GM12873 (cell line): ENCODE measurements at regions not wholly inside any gene's neighbourhood (a gene's known extent, or its start where the extent isn't known, plus 50 kb on each side); places are given as distances from the start of the nearest gene placed in this dataset.

ENCODE experiments used
- TF ChIP-seq, protein P1 (sequence below): IDR thresholded peaks from 2 replicates; pipeline ENCODE4 v1.5.1; 2012; ENCODE audit warnings: low read depth, mild to moderate bottlenecking, moderate library complexity, low read length, control low read depth; ENCODE audit not compliant: insufficient read depth; ENCODE audit errors: missing control alignments

DNA sequence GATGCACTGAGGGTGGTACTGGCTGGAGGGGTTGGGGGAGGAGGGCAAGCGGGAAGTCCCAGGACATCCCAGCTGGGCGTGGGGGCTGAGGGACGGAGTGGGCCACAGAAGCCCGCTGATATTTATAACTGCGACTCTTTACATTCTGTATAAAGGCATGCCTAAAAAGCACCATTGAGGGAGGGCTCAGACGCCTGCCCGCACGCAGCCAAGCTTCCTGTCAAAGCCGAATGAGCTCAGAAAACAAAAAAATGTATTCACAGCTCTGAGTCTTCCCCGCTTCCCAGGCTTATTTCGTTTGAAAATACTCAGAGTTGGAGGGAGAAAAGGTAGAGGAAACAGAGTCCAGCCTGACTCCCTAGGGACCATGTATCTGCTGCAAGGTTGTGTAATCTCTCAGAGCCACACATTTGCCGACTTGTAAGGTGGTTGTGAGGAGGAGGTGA is 170.1 kb upstream of the HAAO start:
- TF ChIP-seq, protein P1, sequence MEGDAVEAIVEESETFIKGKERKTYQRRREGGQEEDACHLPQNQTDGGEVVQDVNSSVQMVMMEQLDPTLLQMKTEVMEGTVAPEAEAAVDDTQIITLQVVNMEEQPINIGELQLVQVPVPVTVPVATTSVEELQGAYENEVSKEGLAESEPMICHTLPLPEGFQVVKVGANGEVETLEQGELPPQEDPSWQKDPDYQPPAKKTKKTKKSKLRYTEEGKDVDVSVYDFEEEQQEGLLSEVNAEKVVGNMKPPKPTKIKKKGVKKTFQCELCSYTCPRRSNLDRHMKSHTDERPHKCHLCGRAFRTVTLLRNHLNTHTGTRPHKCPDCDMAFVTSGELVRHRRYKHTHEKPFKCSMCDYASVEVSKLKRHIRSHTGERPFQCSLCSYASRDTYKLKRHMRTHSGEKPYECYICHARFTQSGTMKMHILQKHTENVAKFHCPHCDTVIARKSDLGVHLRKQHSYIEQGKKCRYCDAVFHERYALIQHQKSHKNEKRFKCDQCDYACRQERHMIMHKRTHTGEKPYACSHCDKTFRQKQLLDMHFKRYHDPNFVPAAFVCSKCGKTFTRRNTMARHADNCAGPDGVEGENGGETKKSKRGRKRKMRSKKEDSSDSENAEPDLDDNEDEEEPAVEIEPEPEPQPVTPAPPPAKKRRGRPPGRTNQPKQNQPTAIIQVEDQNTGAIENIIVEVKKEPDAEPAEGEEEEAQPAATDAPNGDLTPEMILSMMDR, result no peak

DNA sequence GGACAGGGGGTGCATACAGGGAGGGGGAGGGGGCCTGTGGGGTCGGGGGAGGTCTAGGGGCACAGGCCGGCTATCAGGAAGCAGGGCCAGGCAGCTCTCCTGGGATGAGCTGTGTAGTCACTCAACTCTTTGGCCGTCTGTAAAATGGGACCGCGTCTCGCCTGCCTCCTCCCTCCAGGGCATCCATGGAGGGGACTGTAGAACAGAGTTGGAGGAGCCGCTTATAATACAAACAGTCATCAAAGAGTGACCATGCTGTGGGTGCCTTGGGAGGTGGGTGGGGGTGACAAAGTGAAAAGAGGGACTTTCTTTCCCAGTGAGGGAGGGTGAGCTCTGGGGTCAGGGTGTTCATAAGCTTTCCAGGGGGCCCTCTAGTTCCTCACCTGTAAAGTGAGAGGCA is 169.6 kb upstream of the HAAO start:
- TF ChIP-seq, protein P1, result no peak

DNA sequence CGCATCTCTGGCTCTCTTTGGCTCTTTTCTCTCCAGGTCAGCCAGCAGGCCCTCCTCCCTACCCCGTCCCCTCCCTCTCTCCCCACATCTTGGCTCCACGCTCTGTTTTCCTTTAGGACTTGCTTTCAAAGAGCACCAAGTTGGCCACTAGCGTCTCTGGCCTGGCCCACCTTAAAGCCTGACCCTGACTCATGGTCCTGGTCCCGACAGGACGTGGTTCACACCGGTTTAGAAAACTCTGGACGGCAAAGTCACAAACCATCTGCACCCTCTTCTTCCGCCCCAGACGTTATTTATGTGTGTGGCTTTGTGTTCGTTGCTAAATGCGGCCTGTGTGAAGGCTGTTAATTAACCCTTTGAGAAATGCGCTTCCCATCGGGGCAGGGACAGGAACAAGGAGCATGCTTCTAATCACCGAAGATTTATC is 169.0 kb upstream of the HAAO start:
- TF ChIP-seq, protein P1, result no peak

DNA sequence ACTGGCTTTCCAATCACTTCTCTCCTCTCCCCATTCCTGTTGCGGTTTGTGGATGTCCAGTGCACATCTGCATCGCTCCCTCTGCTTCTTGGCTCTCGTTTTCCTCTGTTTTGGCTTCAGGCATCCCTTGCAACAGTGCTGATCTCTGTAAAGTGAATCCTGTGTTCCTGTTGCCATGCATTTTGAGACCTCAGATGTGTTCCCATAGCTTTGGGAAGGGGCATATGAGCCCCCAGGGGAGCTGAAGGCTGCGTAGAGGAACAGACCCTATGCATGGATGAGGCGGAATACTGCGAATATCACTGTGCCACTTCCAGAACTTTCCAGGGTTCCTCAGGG is 168.4 kb upstream of the HAAO start:
- TF ChIP-seq, protein P1, result no peak

DNA sequence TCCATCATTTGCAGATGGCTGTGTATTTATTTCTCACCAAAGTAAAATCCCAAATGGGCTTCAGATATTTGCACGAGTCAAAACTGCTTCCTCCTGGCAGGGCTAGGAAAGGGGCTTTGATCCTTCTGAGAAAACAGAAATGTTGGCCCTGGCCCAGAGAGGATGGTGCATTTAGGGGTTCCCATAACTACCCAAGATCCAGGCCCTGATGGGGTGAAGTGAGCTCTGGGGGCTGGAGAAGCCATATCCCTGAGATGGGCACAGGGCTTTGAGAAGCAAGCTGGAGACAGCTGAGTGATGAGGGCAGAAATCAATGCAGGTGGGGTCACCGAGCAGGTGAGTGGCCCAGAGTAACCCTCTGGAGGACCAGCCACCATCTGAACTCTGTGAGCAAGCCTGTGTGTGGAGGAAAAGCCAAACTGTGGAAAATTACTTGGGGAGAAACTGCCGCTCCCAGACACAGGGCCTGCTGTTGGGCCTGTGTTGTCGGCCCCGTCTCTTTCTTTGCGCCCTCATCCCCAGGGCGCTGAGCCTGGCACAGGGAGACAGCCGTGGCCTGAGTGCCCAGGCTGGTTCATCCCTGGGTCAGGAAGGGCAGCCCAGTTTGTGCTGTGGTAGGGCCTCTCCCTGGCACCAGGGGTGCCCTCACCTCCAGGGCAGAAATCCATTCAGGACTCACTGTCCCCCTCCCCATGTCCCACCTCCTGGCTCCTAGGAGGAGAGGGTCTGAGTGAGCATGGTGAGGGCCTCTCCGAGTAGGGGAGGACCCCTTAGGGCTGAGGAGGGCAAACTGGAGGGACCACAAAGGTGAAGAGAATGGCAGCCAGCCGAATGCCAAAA is 167.8 kb upstream of the HAAO start:
- TF ChIP-seq, protein P1, result no peak

DNA sequence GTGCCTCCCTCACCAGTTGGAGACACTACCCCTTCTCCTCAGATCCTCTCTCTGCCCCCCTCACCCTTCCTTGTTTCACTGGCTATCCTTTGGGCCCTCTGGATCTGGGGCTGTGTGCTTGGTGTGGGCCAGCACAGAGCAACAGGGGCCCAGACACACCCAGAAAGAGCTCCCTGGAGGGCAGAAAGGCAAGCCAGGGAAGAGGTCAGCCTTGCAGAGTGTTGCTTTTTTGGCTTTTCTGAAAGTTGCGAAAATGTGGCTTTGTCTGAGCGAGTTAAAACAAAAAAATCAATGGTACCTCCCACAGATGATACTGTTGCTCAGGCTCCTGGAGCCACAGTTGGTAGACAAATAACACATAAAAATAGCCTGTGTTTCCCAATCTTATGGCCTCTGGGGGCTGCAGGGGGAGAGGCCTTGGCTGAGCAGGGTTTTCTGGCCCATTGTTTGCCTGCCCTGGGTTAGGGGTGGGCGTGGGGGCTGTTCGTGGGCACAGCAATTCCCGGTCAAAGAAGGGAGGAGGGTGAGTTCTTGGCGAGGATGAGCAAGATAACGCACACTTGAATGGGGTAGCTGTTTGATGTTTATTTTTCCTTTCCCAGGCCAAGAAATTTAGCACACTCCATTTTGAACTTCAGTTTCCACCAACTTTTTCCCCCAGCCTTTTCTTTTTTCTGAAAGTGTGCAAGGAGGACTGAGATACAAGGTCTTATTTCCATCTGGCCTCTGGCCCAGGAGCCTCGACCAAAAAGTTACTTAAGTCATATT is 167.0 kb upstream of the HAAO start:
- TF ChIP-seq, protein P1, result no peak

DNA sequence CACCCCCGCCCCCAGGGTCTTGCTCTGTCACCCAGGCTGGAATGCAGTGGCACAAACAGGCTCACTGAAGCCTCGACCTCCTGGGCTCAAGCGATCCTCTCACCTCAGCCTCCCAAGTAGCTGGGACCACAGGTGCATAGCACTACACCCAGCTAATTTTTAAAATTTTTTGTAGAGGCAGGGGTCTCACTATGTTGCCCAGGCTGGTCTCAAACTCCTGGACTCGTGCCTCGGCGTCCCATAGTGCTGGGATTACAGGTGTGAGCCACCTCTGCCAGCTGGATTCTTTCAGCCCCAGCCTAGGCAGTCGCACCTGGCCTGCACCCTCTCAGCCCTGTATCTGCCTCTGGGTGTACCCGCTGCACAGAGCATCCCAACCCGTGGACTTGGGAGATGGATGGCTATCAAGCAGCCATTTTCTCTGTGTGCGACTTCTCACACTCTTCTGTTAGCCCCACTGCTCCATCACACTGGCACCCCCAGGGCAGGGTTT is 166.4 kb upstream of the HAAO start:
- TF ChIP-seq, protein P1, result no peak
